ENCODE measurements at regions not wholly inside any gene's neighbourhood (a gene's known extent, or its start where the extent isn't known, plus 50 kb on each side); places are given as distances from the start of the nearest gene placed in this dataset.

GRCh38 chr12:75641031-75641780 lies 129.8 kb upstream of the KRR1 start:
- TF ChIP-seq CTCF (IDR thresholded peaks at IDR 0.05), result no peak
- TF ChIP-seq POLR2A (IDR thresholded peaks at IDR 0.05), result no peak

All from vagina (tissue), 2 donors.